Ascending aorta (tissue), 2 donors: ENCODE measurements at regions not wholly inside any gene's neighbourhood (a gene's known extent, or its start where the extent isn't known, plus 50 kb on each side); places are given as distances from the start of the nearest gene placed in this dataset.
"Not testable (repeated sequence)": the region's sequence is repeated elsewhere in the genome, so short reads cannot be mapped to it uniquely, and the experiment has no call there.

Experiments used
- DNase-seq, 2 donors: peaks; one replicate each; pipeline ENCODE4 v3.0.0-alpha.2; 2019; ENCODE audit warnings: low spot score in 2 of 2
- H3K27ac ChIP-seq, 2 donors: fragments of 200-600 bp; sonication (generic); one replicate each; pipeline ENCODE4 v1.5.1; 2016 to 2017; ENCODE audit warnings: mild to moderate bottlenecking in 1 of 2
- H3K27me3 ChIP-seq: fragments of 200-600 bp; sonication (generic); one replicate; pipeline ENCODE4 v1.5.1; 2017
- H3K36me3 ChIP-seq, 2 donors: fragments of 200-600 bp; sonication (generic); one replicate each; pipeline ENCODE4 v1.5.1; 2016
- H3K4me1 ChIP-seq, 2 donors: fragments of 200-600 bp; sonication (generic); one replicate each; pipeline ENCODE4 v1.5.1; 2016 to 2017; ENCODE audit warnings: mild to moderate bottlenecking in 1 of 2
- H3K4me3 ChIP-seq, 2 donors: fragments of 200-600 bp; sonication (generic); one replicate each; pipeline ENCODE4 v1.5.1; 2016 to 2017; ENCODE audit warnings: mild to moderate bottlenecking in 1 of 2
- H3K9me3 ChIP-seq, 2 donors: fragments of 200-600 bp; sonication (generic); one replicate each; pipeline ENCODE4 v1.5.1; 2016
- intact Hi-C: fragments of 100-400 bp; cut with DNase I; formaldehyde crosslinking; loops from one replicate; pipeline ENCODE4 v1.15.1; 2023
- TF ChIP-seq, protein P1 (sequence below), 3 experiments: fragments of 200-600 bp in 2 of 3; fragments of 450-650 bp in 1 of 3; sonication (generic) in 2 of 3; IDR thresholded peaks; one replicate each; pipeline ENCODE4 v1.5.1; 2016 to 2019; ENCODE audit warnings: antibody characterized with exemption in 3 of 3, mild to moderate bottlenecking in 1 of 3, moderate library complexity in 1 of 3

DNA sequence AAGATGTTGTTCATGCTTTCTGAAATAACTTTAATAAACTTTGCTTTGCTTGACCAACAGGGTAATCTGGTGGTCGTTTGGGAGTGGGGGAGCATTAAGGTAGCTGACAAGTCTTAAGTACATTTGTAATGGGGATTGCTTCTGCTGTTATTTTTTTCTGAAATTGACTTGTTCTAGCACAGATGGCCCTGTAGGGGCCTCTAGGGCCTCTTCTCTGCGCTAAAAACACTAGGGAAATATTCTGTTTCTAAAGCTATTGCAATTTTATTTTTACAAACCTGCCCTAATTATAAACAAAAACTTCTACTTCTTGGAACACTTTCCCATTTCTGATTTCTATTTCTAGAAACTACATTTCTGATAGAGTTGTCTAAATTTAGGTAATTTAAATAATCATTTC lies 191.3 kb upstream of the KCNJ3 start:
- H3K27ac ChIP-seq: no peak overlapping the region
- no peaks in the 10 kb centered on the region for H3K27me3 ChIP-seq
- DNase-seq: no peak
- H3K4me3 ChIP-seq: no peak overlapping the region
- intact Hi-C loops: no loop called here
- H3K36me3 ChIP-seq: no peaks in the 10 kb centered on the region
- no peaks in the 10 kb centered on the region for H3K4me1 ChIP-seq
- no peaks in the 10 kb centered on the region for H3K9me3 ChIP-seq
- TF ChIP-seq, protein P1, sequence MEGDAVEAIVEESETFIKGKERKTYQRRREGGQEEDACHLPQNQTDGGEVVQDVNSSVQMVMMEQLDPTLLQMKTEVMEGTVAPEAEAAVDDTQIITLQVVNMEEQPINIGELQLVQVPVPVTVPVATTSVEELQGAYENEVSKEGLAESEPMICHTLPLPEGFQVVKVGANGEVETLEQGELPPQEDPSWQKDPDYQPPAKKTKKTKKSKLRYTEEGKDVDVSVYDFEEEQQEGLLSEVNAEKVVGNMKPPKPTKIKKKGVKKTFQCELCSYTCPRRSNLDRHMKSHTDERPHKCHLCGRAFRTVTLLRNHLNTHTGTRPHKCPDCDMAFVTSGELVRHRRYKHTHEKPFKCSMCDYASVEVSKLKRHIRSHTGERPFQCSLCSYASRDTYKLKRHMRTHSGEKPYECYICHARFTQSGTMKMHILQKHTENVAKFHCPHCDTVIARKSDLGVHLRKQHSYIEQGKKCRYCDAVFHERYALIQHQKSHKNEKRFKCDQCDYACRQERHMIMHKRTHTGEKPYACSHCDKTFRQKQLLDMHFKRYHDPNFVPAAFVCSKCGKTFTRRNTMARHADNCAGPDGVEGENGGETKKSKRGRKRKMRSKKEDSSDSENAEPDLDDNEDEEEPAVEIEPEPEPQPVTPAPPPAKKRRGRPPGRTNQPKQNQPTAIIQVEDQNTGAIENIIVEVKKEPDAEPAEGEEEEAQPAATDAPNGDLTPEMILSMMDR (IDR thresholded peaks at IDR 0.05): no peak

- Histone ChIP-seq H3K27ac (no peak overlapping the region), H3K9me3 (no peaks in the 10 kb centered on the region), H3K4me1 (no peaks in the 10 kb centered on the region), H3K4me3 (no peak overlapping the region), H3K36me3 (no peaks in the 10 kb centered on the region), H3K27me3 (no peaks in the 10 kb centered on the region)
- TF ChIP-seq, protein P1 (IDR thresholded peaks at IDR 0.05): no peak
- DNase-seq: no peak
- intact Hi-C loops: no loop called here
These were observed 179.6 kb upstream of the KCNJ3 start for GRCh38 chr2:154518872-154519271.

GRCh38 chr2:154520951-154521350 lies 177.5 kb upstream of the KCNJ3 start:
- H3K27ac ChIP-seq, H3K4me3 ChIP-seq, H3K4me1 ChIP-seq, H3K36me3 ChIP-seq, H3K9me3 ChIP-seq, DNase-seq, H3K27me3 ChIP-seq, intact Hi-C loops: not testable (repeated sequence)

- H3K36me3 ChIP-seq: no peaks in the 10 kb centered on the region
- intact Hi-C loops: no loop called here
- no peak overlapping the region for H3K4me3 ChIP-seq
- H3K9me3 ChIP-seq: no peaks in the 10 kb centered on the region
- no peak overlapping the region for H3K27ac ChIP-seq
- no peaks in the 10 kb centered on the region for H3K27me3 ChIP-seq
- TF ChIP-seq, protein P1 (IDR thresholded peaks at IDR 0.05): no peak
- DNase-seq: no peak
- no peaks in the 10 kb centered on the region for H3K4me1 ChIP-seq
These were observed 172.3 kb upstream of the KCNJ3 start for GRCh38 chr2:154526234-154526633.

DNA sequence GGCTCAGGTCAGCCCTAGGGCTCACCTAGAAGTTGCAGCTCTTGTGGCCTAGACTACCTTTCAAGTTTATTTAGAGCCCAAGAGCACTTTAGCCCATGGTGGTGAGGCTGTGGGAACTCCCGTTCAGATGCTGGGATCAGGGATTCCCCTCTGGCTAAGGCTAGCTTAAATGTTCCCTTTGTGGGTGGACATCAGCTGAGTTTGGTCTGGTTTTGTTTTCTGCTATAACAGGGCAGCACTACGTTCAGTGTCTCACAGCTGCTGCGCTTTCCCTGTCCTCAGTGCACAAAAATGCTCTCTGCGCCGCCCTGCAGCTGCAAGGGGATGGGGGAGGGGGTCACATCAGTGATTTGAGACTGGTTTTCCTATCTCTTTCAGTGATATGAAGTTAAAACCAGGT lies 170.5 kb upstream of the KCNJ3 start:
- Histone ChIP-seq H3K27ac (no peak overlapping the region), H3K4me1 (no peaks in the 10 kb centered on the region), H3K9me3 (no peaks in the 10 kb centered on the region), H3K27me3 (no peaks in the 10 kb centered on the region), H3K36me3 (no peaks in the 10 kb centered on the region), H3K4me3 (no peak overlapping the region)
- TF ChIP-seq, protein P1 (IDR thresholded peaks at IDR 0.05): no peak
- intact Hi-C loops: no loop called here
- DNase-seq: no peak

DNA sequence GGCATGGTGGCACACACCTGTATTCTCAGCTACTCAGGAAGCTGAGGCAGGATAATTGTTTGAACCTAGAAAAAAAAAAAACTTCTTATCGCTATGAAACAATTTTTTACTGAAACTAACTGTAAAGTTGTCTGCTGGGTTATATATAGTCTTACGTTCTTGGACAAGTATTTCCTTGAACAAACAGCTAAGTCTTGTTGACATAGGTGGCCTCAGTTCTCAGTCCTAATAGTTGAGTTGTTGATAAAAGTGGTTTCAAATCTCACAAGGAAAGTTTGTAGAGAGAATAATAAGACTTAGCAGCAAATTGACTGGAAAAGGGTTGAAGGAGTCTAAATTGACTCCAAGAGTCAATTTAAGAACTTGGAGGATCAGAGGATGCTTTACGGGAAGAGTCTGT lies 166.5 kb upstream of the KCNJ3 start:
- H3K36me3 ChIP-seq: no peaks in the 10 kb centered on the region
- DNase-seq: no peak
- no peaks in the 10 kb centered on the region for H3K27me3 ChIP-seq
- H3K27ac ChIP-seq: peak overlapping the region; percentile 42 to 65
- H3K4me3 ChIP-seq: no peak overlapping the region
- TF ChIP-seq, protein P1 (IDR thresholded peaks at IDR 0.05): no peak
- intact Hi-C loops: no loop called here
- H3K9me3 ChIP-seq: no peaks in the 10 kb centered on the region
- no peaks in the 10 kb centered on the region for H3K4me1 ChIP-seq
